Kidney tubule cell (primary cell): ENCODE measurements at regions not wholly inside any gene's neighbourhood (a gene's known extent, or its start where the extent isn't known, plus 50 kb on each side); places are given as distances from the start of the nearest gene placed in this dataset.

Experiments
- DNase-seq: peaks from one replicate; pipeline ENCODE4 v3.0.0-alpha.2; 2018; ENCODE audit warnings: low spot score

DNA sequence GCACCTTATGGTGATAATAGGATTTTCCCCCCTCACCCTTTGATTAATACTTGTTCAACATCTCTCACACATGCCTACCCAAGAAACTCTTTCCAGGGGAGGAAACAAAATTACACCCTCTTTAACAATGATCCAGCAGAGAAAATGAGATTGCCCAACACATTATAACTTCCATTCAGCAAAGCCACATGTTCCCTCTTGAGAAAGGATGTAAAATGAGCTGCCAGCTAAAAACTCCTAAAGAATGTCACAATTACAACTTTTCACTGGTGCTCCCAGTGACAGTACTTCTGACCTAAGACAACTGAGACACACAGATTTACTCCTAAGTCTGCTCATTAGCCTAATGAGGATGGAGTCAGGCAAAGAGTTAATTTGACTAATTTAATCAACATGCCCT is 621.4 kb downstream of the DIAPH3 start:
- DNase-seq, result no peak

GRCh38 chr13:59543418-59543817 is 620.3 kb downstream of the DIAPH3 start:
- DNase-seq, result no peak

DNA sequence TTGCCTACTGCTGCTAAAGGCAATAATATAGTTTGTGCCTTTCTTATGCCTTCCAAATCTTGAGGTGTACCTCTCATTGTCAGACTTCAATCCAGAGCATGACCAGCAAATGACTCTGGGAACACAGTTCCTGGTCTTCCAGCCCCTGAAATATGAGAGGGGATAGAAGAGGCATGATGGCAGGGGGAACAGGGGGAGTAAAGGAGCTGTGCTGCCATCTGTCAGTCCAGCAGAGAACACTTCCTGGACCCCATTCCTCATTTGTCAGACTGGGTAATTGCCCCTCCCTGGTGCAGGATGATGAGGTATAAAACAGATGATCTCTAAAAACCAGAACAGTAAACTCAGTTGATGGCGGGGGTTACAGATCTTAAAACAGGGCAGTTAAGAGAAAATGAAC is 618.7 kb downstream of the DIAPH3 start:
- no peak for DNase-seq

DNA sequence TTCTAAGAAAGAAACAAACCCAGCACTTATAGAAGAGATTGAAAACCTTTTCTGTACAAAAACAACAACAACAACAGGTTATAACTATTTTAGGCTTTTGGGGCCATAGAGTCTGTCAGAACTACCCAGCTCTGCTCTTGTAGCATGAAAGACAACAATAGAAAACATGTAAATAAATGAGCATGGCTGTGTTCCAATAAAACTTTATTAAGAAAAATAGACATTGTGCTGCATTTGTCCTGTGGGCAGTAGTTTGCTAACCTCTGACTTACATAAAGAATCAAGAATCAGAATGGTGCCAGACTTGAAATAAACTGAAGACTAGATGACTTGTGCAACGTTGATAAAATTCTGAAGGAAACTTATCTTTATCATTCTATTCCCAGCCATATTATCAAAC is 617.5 kb downstream of the DIAPH3 start:
- DNase-seq, result no peak

- no peak for DNase-seq
Observed at GRCh38 chr13:59547950-59548349, 615.8 kb downstream of the DIAPH3 start.

- DNase-seq, result no peak
Observed at GRCh38 chr13:59562924-59563323, 600.8 kb downstream of the DIAPH3 start.

DNA sequence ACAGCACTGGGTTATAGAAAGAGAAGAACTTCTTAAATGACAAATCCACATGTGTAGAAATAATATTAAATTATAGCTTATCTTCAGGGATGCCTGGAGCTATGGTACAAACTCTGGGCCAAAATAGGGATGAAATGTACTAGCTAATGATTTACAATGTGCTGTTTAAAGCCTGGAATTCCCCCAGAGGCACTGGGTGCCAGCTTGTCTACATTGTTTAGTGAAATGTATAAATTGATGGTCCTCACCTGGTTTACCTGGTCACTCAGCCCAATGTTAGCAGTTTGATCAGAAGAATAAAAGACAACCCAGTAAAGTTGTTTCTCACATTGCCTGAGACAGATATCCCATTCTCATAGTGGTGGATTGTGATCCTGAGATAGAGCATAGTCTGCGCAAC is 597.2 kb downstream of the DIAPH3 start:
- peak; percentile 36 for DNase-seq

- DNase-seq, result peak; percentile 10
Observed at GRCh38 chr13:59568306-59568705, 595.4 kb downstream of the DIAPH3 start.

GRCh38 chr13:59570204-59570603 is 593.5 kb downstream of the DIAPH3 start:
- no peak for DNase-seq

- DNase-seq, result no peak
Observed at GRCh38 chr13:59584101-59584500, 579.6 kb downstream of the DIAPH3 start.

DNA sequence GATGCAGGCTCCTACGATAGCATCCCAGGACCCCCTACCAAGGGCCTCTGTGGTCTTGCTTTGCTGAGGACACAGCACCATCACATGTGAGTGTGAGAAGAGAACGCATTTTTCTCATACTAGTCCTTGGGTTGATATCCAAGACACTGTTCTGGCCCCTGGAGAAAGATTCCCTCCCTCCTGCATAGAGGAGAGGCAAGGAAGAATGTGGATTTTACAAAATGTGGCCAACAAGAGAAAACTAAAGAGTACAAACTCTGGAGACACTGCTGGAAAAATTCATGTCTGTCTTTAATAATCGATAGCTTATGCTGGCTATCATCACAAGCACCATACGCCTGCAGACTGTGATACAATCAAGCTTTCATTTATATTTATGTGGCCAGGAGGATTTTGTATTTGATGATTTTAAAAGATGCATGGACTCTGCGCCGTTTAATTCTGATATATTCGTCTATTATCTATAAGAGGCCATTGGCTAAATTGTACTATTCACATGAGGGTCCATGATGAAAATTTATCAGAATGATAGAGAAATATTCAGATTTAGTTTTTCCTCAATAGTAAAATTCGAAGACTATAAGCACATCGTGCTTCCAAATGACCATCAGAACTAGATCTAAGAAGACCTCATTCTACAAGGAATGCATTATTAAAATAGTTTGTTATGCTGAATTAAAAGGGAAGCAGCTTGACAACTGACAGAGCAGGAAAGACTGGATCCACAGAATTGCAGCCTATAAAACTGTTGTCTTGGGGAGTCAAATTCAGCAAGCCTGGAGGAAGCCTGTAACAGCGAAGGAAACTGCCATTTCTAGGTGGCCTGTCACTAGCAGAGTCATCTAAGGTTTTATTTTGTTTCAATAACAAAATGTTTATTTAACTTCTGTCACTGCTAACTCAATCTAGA is 578.7 kb downstream of the DIAPH3 start:
- DNase-seq, result no peak

GRCh38 chr13:59587030-59587429 is 576.7 kb downstream of the DIAPH3 start:
- no peak for DNase-seq

DNA sequence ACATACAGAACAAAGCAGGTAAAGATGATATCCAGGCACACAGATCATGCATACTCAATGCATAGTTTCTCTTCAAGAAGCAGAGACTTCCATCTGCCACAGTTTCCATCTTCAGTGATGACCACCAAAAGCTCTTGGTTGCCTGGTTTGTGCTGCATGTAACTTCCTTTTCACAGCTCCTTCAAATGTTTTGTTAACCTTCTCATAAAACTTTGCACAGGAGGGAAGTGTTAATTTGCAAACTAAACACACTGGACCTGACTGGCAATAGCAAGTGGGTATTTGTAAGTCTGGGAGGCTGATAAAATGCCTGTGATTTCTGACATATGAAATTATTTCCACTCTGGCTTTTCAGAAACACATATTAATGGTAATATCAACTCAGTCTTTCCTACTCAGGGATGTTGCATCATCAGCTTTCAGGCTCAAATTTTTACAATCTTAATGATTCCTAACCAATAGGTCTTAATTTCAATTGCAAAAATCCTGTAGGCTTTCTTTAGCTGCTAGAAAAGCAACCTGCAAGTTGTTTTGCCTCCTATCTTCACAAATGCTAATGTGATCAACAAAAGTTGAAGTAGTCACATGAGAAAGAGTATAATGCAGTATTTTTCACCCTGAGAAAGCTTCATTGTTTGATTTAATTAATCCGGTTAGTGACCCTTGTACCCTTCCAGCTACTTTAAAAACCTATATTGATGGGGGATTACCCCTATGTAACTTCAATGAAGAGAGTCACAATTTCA is 575.6 kb downstream of the DIAPH3 start:
- no peak for DNase-seq

DNA sequence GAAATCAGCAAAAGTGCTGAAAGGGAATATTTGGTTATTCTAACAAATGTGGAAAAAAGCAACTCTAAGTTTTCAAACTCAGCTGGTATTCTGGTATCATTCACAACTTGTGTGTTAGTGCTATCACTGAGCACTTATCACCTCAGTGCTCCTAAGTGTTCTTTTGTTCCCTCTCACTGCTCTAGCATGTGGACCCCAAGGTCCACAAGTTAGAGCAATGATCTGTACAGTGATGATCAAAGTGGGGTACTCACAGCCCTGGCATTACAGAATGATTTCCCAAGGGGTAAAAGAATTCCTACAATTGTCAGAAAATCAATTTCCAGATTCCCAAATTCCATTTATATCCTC is 575.0 kb downstream of the DIAPH3 start:
- no peak for DNase-seq

DNA sequence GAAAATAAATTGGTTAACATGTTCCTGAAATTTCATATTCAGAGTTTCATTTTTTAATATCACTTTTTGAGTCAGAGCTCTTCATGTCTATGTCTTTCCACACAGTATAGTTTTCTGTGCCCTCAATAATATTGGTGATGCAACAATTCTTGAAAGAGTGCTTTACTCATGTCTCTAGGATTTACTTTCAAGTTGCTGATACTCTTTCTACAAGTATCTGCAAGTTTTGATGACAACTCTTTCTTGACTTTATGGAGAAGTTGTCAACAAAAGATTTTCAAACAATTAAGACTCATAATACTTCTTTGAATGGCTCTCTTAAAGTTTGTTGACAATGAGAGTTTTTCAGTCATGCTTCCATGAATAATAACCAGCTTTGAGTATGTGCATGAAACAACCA is 561.7 kb downstream of the DIAPH3 start:
- DNase-seq, result no peak

GRCh38 chr13:59603646-59604045 is 560.1 kb downstream of the DIAPH3 start:
- DNase-seq, result no peak

DNA sequence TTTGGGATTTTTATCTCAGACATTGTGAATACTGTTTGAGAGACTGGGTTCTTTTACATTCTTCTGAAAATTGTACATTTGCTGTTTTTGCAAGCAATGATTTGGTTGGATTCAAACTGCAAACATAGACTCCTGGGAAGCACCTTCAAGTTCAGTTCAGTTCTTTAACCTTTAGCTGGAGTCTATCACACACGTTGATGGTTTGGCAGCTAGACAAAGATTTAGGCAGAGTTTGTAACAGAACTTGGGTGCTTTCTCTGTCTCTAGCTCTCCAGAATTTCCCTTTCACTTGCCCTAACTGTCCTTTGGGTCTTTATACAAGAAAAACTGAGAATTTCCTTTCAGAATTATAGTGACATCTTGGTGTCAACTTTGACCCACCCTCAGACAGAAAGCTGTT is 556.6 kb downstream of the DIAPH3 start:
- DNase-seq, result no peak

GRCh38 chr13:59607780-59608233 is 555.9 kb downstream of the DIAPH3 start:
- DNase-seq, result no peak

DNA sequence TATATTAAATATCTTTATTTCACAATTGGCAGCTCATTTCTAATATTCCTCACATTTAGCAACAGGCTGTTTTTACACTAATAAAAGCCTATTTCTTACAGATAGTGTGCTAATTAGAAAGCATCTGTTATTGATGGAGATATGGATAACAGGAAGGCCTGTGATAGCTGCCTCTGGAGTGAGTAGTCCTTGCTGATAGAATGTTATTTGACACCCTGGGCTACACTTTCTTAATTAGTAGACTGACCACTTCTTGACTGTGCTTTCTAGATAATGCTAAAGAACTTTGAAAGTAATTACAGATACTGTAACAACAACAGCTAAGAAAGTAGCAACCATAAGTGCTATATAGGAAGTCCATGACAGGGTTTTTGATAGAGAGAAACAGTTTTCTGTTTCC is 554.3 kb downstream of the DIAPH3 start:
- DNase-seq, result no peak
